ENCODE measurements at regions not wholly inside any gene's neighbourhood (a gene's known extent, or its start where the extent isn't known, plus 50 kb on each side); places are given as distances from the start of the nearest gene placed in this dataset.
"Not testable (repeated sequence)": the region's sequence is repeated elsewhere in the genome, so short reads cannot be mapped to it uniquely, and the experiment has no call there.

DNA sequence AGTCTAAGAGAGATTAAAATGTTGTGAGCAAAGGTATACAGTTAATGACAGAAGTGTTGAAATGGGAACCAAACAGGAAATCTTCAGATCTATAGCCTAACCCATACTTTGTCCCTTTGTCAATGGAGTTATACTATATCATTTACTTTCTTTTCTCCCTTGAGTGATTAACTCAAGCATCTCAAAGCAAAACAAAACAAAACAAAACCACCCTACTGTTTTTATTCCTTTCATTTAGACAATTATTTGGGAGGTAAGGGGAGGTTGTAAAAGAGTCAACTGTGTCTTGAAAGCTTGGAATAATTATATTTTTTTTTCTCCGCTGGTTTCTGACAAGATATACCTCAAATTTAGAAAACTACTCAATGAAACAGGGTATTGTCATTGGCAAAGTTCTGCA lies 139.8 kb upstream of the HMGN3 start:
- H3K36me3 Mint-ChIP-seq (ENCODE audit: insufficient read depth) = no peaks in the 10 kb centered on the region
- TF ChIP-seq, protein P1, sequence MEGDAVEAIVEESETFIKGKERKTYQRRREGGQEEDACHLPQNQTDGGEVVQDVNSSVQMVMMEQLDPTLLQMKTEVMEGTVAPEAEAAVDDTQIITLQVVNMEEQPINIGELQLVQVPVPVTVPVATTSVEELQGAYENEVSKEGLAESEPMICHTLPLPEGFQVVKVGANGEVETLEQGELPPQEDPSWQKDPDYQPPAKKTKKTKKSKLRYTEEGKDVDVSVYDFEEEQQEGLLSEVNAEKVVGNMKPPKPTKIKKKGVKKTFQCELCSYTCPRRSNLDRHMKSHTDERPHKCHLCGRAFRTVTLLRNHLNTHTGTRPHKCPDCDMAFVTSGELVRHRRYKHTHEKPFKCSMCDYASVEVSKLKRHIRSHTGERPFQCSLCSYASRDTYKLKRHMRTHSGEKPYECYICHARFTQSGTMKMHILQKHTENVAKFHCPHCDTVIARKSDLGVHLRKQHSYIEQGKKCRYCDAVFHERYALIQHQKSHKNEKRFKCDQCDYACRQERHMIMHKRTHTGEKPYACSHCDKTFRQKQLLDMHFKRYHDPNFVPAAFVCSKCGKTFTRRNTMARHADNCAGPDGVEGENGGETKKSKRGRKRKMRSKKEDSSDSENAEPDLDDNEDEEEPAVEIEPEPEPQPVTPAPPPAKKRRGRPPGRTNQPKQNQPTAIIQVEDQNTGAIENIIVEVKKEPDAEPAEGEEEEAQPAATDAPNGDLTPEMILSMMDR (IDR thresholded peaks at IDR 0.05; ENCODE audit: unreplicated experiment) = no peak
- H3K27me3 Mint-ChIP-seq = no peaks in the 10 kb centered on the region
- H3K9me3 Mint-ChIP-seq (ENCODE audit: low read depth) = peaks cover 9% of the 10 kb centered on the region
- no peak for DNase-seq (ENCODE audit: low spot score, unreplicated experiment)
- no peak overlapping the region for H3K27ac Mint-ChIP-seq
- peaks cover 26% of the 10 kb centered on the region for H3K4me1 Mint-ChIP-seq (ENCODE audit: low read depth)
- no peak overlapping the region for H3K4me3 Mint-ChIP-seq (ENCODE audit: low read depth)

DNA sequence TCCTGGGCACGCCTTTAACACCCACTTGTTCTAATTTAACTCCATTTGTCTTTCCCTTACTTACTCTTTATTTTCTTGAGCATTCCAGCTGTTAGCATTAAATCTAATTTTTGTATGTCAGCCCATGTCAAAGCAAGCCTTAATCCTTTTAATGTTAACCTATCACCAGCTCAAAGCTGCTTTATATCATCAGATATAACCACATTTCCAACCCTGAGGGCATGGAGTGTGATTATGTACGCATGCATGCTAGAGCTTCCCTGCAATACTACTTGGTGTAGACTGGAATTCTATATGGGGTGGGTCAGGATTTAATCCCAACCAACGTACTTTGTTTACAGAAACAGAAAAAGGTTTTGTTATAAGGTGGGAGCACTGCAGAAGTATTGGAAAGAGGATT lies 139.4 kb upstream of the HMGN3 start:
- TF ChIP-seq, protein P1 (IDR thresholded peaks at IDR 0.05; ENCODE audit: unreplicated experiment) = no peak
- H3K27ac Mint-ChIP-seq = no peak overlapping the region
- H3K4me3 Mint-ChIP-seq (ENCODE audit: low read depth) = no peak overlapping the region
- peaks cover 9% of the 10 kb centered on the region for H3K9me3 Mint-ChIP-seq (ENCODE audit: low read depth)
- no peak for DNase-seq (ENCODE audit: low spot score, unreplicated experiment)
- H3K4me1 Mint-ChIP-seq (ENCODE audit: low read depth) = peaks cover 26% of the 10 kb centered on the region
- no peaks in the 10 kb centered on the region for H3K27me3 Mint-ChIP-seq
- H3K36me3 Mint-ChIP-seq (ENCODE audit: insufficient read depth) = no peaks in the 10 kb centered on the region

DNA sequence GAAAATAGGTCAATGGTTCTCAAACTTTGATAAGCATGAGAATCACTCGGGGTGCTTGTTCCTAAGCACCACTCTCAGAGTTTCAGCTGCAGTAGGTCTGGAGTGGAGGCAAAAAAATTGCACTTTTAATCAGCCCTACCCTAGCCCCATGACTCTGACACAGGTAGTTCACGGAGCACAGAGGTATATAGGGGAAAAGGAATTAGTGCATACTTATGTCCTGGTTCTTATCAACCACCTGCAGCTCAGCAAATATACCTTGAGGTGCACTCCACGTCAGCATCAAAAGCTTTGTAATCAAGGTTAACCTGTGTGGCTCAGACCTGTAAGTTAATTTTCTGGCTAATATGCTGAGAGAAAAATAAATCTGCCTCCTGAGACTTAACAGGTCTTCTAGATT lies 138.8 kb upstream of the HMGN3 start:
- no peaks in the 10 kb centered on the region for H3K27me3 Mint-ChIP-seq
- H3K36me3 Mint-ChIP-seq (ENCODE audit: insufficient read depth) = no peaks in the 10 kb centered on the region
- H3K4me3 Mint-ChIP-seq (ENCODE audit: low read depth) = no peak overlapping the region
- TF ChIP-seq, protein P1 (IDR thresholded peaks at IDR 0.05; ENCODE audit: unreplicated experiment) = no peak
- DNase-seq (ENCODE audit: low spot score, unreplicated experiment) = no peak
- no peak overlapping the region for H3K27ac Mint-ChIP-seq
- H3K4me1 Mint-ChIP-seq (ENCODE audit: low read depth) = peaks cover 24% of the 10 kb centered on the region
- H3K9me3 Mint-ChIP-seq (ENCODE audit: low read depth) = peaks cover 9% of the 10 kb centered on the region

DNA sequence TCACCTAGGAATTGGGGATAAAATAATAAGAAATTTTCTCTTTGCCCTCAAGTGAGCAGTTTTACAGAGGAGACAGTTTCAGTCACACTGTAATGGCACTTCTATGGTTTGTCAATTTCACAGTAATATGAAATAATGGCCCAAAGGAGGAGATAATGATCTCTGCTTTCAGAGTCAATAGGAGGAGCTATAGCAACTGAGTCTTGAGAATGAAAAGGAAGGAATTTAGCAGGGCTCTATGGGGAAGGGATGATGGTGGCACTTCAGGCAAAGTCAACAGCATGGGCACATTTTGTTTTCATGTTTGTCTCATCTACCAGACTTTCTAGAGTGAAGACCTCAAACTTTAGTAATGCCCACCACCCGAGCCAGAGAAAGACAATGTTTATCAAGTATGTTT lies 138.3 kb upstream of the HMGN3 start:
- no peaks in the 10 kb centered on the region for H3K27me3 Mint-ChIP-seq
- TF ChIP-seq, protein P1 (IDR thresholded peaks at IDR 0.05; ENCODE audit: unreplicated experiment) = no peak
- H3K4me3 Mint-ChIP-seq (ENCODE audit: low read depth) = no peak overlapping the region
- no peaks in the 10 kb centered on the region for H3K36me3 Mint-ChIP-seq (ENCODE audit: insufficient read depth)
- DNase-seq (ENCODE audit: low spot score, unreplicated experiment) = no peak
- H3K4me1 Mint-ChIP-seq (ENCODE audit: low read depth) = peaks cover 20% of the 10 kb centered on the region
- peaks cover 12% of the 10 kb centered on the region for H3K9me3 Mint-ChIP-seq (ENCODE audit: low read depth)
- no peak overlapping the region for H3K27ac Mint-ChIP-seq

DNA sequence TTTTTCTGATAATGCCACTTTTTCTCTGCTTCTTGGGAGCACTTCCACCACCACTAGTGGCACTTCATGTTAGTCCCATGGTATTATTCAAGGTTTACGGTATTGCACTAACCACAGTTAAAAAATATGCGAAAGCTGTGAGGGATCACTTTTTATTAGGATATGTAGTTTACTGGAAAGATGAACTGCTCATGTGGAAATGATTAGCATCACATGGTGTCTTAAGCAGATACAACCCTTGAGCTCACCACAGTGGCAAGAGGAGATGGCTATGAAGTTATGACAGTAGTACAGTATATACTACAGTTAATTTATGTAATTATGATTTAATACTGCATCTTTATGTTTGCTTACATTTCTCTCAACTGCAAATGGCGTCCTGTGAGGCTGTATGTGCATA lies 134.5 kb upstream of the HMGN3 start:
- H3K9me3 Mint-ChIP-seq (ENCODE audit: low read depth) = peaks cover 40% of the 10 kb centered on the region
- no peak overlapping the region for H3K4me3 Mint-ChIP-seq (ENCODE audit: low read depth)
- DNase-seq (ENCODE audit: low spot score, unreplicated experiment) = no peak
- H3K36me3 Mint-ChIP-seq (ENCODE audit: insufficient read depth) = peaks cover 5% of the 10 kb centered on the region
- no peak overlapping the region for H3K27ac Mint-ChIP-seq
- peaks cover 14% of the 10 kb centered on the region for H3K4me1 Mint-ChIP-seq (ENCODE audit: low read depth)
- no peaks in the 10 kb centered on the region for H3K27me3 Mint-ChIP-seq
- TF ChIP-seq, protein P1 (IDR thresholded peaks at IDR 0.05; ENCODE audit: unreplicated experiment) = no peak

DNA sequence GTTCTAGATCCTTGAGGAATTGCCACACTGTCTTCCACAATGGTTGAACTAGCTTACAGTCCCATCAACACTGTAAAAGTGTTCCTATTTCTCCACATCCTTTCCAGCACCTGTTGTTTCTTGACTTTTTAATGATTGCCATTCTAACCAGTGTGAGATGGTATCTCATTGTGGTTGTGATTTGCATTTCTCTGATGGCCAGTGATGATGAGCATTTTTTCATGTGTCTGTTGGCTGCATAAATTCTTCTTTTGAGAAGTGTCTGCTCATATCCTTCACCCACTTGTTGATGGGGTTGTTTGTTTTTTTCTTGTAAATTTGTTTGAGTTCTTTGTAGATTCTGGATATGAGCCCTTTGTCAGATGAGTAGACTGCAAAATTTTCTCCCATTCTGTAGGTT lies 129.0 kb upstream of the HMGN3 start:
- H3K36me3 Mint-ChIP-seq (ENCODE audit: insufficient read depth); H3K4me3 Mint-ChIP-seq (ENCODE audit: low read depth); H3K27ac Mint-ChIP-seq; H3K27me3 Mint-ChIP-seq; H3K4me1 Mint-ChIP-seq (ENCODE audit: low read depth); DNase-seq (ENCODE audit: low spot score, unreplicated experiment): not testable (repeated sequence)
- H3K9me3 Mint-ChIP-seq (ENCODE audit: low read depth) = peaks cover 51% of the 10 kb centered on the region

DNA sequence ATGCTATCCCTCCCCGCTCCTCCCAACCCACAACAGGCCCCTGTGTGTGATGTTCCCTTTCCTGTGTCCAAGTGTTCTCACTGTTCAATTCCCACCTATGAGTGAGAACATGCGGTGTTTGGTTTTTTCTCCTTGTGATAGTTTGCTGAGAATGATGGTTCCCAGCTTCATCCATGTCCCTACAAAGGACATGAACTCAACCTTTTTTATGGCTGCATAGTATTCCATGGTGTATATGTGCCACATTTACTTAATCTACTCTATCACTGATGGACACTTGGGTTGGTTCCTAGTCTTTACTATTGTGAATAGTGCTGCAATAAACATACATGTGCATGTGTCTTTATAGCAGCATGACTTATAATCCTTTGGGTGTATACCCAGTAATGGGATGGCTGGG lies 126.6 kb upstream of the HMGN3 start:
- not testable (repeated sequence) for DNase-seq (ENCODE audit: low spot score, unreplicated experiment); H3K4me1 Mint-ChIP-seq (ENCODE audit: low read depth); H3K4me3 Mint-ChIP-seq (ENCODE audit: low read depth); H3K27me3 Mint-ChIP-seq; H3K36me3 Mint-ChIP-seq (ENCODE audit: insufficient read depth)
- peak overlapping the region; percentile 6 for H3K27ac Mint-ChIP-seq
- H3K9me3 Mint-ChIP-seq (ENCODE audit: low read depth) = peaks cover 35% of the 10 kb centered on the region
